Panc1 (cell line): ENCODE measurements at regions not wholly inside any gene's neighbourhood (a gene's known extent, or its start where the extent isn't known, plus 50 kb on each side); places are given as distances from the start of the nearest gene placed in this dataset.

Experiments
- POLR2AphosphoS5 ChIP-seq: IDR thresholded peaks from 2 replicates; pipeline ENCODE4 v1.6.1; 2012; ENCODE audit warnings: mild to moderate bottlenecking, low read depth, low read length, moderate library complexity
- SIN3A ChIP-seq: IDR thresholded peaks from 2 replicates; pipeline ENCODE4 v1.6.1; 2012; ENCODE audit warnings: low read depth, mild to moderate bottlenecking, low read length, moderate library complexity, borderline replicate concordance; ENCODE audit not compliant: insufficient read depth
- TF ChIP-seq, protein P1 (sequence below): fragments of 450-650 bp; IDR thresholded peaks from 2 replicates; pipeline ENCODE4 v1.5.1; 2017; ENCODE audit warnings: mild to moderate bottlenecking
- TF ChIP-seq, protein P2 (sequence below), 2 experiments: IDR thresholded peaks; 2 replicates each; pipeline ENCODE4 v1.6.1; 2011 to 2012; ENCODE audit warnings: low read depth in 2 of 2, control low read depth in 1 of 2, low read length in 1 of 2, mild to moderate bottlenecking in 1 of 2, moderate library complexity in 1 of 2; ENCODE audit not compliant: insufficient read depth in 1 of 2

DNA sequence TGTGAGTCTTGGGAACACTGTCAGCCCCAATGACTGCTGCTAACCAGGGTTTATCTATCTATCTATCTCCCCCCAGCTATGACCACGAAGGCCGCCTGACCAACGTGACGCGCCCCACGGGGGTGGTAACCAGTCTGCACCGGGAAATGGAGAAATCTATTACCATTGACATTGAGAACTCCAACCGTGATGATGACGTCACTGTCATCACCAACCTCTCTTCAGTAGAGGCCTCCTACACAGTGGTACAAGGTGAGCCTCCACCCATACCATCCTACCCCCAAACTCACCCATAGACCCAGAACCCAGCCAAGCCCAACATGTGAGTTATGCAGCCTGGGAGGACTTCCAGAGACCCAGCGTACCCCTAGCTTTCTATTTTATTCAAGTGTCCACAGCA, 65.4 kb upstream of the WWC1 start:
- TF ChIP-seq, protein P1, sequence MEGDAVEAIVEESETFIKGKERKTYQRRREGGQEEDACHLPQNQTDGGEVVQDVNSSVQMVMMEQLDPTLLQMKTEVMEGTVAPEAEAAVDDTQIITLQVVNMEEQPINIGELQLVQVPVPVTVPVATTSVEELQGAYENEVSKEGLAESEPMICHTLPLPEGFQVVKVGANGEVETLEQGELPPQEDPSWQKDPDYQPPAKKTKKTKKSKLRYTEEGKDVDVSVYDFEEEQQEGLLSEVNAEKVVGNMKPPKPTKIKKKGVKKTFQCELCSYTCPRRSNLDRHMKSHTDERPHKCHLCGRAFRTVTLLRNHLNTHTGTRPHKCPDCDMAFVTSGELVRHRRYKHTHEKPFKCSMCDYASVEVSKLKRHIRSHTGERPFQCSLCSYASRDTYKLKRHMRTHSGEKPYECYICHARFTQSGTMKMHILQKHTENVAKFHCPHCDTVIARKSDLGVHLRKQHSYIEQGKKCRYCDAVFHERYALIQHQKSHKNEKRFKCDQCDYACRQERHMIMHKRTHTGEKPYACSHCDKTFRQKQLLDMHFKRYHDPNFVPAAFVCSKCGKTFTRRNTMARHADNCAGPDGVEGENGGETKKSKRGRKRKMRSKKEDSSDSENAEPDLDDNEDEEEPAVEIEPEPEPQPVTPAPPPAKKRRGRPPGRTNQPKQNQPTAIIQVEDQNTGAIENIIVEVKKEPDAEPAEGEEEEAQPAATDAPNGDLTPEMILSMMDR: no peak
- TF ChIP-seq SIN3A (no peak), POLR2AphosphoS5 (no peak)
- TF ChIP-seq, protein P2, sequence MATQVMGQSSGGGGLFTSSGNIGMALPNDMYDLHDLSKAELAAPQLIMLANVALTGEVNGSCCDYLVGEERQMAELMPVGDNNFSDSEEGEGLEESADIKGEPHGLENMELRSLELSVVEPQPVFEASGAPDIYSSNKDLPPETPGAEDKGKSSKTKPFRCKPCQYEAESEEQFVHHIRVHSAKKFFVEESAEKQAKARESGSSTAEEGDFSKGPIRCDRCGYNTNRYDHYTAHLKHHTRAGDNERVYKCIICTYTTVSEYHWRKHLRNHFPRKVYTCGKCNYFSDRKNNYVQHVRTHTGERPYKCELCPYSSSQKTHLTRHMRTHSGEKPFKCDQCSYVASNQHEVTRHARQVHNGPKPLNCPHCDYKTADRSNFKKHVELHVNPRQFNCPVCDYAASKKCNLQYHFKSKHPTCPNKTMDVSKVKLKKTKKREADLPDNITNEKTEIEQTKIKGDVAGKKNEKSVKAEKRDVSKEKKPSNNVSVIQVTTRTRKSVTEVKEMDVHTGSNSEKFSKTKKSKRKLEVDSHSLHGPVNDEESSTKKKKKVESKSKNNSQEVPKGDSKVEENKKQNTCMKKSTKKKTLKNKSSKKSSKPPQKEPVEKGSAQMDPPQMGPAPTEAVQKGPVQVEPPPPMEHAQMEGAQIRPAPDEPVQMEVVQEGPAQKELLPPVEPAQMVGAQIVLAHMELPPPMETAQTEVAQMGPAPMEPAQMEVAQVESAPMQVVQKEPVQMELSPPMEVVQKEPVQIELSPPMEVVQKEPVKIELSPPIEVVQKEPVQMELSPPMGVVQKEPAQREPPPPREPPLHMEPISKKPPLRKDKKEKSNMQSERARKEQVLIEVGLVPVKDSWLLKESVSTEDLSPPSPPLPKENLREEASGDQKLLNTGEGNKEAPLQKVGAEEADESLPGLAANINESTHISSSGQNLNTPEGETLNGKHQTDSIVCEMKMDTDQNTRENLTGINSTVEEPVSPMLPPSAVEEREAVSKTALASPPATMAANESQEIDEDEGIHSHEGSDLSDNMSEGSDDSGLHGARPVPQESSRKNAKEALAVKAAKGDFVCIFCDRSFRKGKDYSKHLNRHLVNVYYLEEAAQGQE (IDR thresholded peaks at IDR 0.05; ENCODE audit: insufficient read depth in 1 of 2, low read depth in 2 of 2, low read length in 1 of 2): no peak
